HG03097 (cell line): ENCODE measurements at regions not wholly inside any gene's neighbourhood (a gene's known extent, or its start where the extent isn't known, plus 50 kb on each side); places are given as distances from the start of the nearest gene placed in this dataset.

Experiments
- ATAC-seq: cut with Tn5 transposase; IDR thresholded peaks from one replicate; pipeline ENCODE4 v1.9.1; 2021; ENCODE audit not compliant: unreplicated experiment, low FRiP score

DNA sequence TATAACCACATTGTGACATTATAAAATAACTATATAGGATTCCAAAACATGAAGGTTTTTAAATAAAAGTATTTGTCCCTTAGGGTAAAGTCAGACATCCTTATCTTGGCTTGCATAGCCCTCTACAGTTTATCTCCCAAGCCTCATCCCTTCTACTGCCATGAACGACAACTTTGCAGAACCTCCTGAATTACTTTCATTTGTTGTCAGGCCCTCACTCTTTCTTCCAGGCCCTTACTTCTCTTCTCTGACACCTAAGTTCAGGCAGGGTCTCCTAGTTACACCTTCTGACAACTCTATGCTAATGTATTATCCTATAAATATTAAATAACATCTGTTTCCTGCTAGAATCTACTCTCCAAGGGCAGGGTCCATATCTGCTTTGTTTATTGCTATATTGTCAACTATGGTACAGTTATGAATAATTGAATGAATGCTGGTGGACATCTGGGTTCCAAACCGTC is 115.7 kb upstream of the MDM1 start:
- ATAC-seq = no peak

DNA sequence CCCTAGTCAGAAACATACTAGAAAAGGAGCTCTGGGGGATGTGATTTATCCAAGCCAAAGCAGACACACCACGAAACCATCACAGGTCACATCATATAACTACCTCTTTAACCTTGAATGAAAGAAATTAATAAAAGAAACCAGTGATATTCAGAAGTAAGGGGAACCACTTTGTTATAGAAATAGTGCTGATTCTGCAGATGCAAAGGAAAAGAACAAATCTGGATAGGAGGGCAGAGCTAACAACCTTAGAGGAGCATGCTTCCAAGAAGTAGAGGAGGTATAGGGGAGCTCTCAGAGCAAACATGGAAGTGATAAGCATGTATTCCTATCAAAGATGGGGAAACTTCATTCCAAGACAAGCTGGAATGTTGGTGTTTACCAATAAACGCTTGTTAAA is 117.0 kb upstream of the MDM1 start:
- no peak for ATAC-seq

DNA sequence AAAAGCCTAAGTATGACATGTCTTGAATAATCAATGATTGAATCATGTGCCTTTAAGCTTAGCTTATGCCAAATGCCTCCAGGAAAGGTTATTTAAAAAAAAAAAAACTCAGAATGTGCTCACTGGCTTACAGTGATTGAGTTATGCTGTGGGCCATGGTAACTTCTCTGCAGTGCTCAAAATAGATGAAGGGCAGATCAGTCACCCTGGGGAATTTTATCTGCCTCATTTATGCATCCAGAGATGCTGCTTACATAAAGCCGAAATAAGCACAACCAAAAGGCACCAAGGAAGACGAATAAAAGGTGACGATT is 118.7 kb upstream of the MDM1 start:
- ATAC-seq = no peak

DNA sequence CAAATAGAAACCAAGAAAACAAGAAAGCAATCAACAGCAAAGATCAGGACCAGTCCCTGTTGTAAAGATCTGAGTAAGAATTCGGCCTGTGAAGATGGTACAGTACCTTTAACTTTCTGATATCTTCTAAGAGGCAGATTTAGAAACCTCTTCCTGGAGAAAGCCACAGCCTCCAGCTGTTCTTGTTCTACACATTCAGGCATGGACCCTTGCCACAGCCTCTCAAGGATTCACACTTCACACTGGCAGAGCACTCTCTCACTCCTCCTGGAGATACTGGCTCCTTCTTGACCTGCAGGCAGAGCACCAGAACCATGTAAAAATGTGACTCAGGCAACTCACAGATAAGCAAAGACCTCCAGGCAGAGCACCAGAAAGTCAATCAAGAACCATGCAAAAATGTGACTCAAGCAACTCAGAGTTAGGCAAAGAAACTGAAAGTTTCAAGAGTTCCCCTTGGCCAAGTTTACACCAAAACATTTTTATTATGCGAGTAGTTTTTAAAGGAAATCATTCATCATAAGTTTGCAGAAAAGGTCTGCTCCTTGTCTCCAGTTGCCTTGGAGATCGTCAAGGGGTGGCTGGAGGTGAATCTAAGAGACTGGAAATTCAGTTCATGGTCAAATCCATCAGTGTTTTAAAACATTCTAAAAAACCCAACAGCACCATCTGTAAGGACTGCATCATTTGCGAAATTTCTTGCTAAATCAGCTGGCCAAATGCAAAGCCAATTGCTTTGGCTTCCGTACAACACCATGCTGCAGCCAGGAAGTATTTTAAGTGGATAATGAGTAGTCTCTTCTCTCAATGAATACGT is 119.3 kb upstream of the MDM1 start:
- ATAC-seq = peak; percentile 59

DNA sequence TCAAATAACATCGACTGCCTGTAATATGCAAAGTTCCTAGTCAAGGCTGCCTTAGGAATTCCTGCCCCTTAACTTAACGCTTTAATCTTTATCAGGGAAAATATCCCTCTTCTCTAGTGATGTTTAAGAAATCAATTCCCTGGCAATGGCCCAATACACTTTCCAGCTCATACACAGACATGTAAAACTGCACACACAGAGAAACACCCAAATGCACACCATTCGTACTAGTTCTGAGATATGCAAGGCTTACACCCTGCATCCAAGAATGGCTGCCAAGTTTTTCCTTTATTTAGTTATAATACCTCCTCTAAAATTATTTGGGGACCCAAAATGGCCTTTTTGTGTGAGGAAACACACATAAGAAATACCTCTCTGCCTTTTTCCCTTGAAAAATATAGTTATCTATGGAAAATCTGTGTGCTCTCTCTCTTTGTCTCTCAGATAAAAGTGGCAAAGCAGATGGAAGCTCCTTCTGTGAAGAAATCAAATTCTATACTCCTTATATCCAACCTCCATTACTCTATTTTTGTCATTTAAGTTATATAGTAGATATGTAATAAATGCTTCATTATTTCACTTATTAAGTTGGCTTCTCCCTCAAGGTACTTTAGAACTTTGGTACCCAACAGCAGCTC is 120.0 kb upstream of the MDM1 start:
- no peak for ATAC-seq

DNA sequence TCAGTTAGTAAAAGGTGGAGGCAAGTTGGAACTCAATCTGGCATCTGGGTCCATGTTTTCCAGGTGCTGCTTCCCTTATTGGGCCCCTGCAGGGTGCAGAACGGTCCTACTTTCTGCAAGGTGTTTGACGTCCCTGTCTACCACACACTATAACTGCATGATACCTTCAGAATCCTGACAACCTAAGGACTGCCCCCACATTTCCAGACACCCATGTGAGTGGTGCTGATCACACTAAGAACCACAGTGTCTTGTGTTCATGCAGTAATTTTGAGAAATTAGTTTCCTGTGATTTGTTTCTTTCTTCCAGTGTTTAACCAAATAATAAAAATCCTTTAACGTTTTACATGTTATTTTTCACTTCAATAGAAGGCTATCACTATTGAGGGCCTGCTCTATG is 121.1 kb upstream of the MDM1 start:
- no peak for ATAC-seq

DNA sequence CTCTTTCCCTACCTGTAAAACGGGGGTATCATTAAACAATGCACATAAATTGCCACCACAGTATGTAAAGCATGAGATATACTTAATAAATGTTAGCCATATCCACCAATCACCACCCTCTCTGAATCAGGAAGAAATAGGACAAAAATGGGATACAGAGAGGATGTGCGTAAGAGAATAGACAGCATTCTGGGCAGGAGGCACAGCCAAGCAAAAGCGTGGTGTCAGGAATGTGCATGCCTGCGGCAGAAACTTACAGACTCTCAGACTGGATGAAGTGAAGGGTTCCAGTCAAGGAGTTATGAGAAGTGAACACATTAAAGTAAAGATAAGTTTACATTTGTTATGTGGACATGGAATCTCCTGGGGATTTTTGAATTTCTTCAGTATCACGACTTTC is 121.7 kb upstream of the MDM1 start:
- ATAC-seq = no peak

DNA sequence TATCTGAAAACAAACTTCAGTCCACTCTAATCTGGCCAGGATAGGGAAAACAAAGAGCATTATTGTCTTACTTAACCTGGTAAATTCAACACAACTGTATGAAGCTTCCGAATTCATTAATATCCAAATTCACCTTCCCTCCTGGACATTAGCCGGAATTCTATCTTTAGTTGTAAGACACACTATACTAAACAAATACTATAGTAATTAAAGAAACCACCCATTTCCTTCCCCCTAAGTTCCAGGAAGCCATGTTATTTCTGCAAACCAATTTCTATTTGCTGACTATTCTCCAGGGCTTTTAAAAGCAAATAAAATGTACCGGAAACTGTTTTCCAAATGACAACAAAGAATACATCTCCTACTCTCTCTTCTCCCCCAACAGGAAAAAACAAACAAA is 122.7 kb upstream of the MDM1 start:
- ATAC-seq = no peak

DNA sequence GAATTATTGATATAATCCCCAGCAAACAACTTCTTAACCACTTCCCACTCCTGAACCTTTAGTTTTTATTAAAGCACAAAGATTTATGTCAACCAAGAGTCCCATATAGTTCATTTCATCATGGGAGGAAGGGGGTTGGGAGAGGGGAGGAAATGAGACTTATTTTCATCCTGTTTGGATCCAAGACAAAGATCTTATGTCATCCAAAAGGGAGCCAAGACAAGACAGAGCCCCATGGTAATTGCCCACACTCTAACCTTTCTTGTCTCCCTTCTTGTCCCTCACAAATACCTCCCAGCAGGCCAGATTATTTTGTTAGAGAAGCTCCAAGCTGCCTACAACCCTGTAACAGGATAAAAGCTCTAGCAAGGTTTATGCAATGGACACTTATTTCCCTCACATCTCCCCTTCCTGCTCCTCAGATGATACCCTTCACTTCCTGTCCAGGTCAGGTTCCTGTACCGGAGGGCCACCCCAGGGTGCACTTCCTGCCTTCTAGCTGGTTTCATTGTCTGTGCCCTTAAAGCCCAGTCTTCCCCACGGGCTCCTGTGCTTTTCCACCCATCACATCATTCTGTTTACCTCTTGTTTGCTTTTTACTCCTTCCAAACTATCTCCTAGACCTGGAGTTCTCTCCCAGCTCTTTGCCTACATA is 123.7 kb upstream of the MDM1 start:
- ATAC-seq = no peak

DNA sequence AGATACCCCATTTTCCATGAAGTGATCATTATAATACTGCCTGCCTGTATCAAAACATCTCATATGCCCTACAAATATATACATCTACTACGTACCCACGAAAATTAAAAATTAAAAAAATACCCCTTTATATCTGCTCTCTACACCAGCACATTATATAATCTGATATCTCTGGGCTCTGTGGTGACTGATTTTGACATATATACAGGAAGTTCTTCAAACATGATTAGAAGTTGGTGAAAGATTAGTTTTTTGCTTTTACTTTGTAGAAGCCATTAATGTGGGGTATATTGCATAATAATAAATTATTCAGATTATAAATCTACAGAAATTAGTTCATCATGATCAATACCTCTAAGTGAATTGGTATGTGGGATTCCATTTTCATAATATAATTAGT is 126.7 kb upstream of the MDM1 start:
- ATAC-seq = no peak

DNA sequence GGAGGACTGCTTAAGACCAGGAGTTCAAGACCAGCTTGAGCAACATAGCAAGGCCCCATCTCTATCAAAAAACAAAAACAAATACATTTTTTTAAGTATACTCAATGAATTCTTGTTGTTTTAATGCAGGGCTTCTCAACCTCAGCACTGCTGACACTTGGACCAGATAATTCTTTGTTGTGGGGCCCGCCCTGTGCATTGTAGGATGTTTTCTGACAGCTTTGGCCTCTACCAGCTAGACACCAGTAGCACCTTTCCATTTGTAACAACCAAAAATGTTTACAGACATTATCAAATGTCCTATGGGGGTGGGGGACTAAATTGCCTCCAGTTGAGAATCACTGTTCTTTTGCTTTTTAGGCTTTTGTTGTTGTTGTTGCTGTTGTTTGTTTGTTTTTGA is 128.1 kb upstream of the MDM1 start:
- ATAC-seq = no peak

DNA sequence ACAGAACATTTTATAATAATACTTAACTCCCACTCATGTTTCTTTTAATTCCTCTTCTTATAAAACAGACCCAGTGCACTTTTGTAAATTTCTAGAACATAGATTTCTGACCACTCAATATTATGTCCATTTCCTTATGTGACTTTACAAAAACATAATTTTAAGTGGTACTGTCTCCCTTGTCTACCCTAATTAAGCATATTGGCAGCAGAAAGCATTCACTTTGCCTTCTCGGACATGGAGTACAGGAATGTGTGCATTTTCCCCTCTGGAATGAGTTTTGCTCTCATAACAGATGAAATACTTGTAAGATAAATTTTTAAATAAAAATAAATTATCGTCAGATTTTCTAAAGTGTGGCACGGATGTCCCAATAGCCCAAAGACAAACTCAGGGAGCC is 129.5 kb upstream of the MDM1 start:
- ATAC-seq = no peak

DNA sequence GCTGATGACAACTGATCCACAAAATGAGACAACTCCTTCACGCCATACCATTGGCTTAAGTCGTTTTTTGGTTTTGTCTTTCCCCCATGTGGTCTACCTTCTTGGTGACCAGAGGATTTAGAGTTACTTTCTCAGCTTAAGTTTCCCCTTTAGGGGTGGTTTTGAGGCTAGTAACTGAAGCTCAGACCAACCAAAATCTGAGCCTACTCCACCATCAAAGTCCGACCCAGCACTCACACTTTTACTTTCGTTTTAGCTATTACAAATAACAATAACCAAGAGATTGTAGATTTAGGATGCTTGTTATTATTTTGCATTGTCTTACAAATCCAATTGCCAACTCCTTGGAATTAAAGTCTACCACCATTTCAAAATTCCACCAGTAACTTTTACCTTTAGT is 130.6 kb upstream of the MDM1 start:
- no peak for ATAC-seq

DNA sequence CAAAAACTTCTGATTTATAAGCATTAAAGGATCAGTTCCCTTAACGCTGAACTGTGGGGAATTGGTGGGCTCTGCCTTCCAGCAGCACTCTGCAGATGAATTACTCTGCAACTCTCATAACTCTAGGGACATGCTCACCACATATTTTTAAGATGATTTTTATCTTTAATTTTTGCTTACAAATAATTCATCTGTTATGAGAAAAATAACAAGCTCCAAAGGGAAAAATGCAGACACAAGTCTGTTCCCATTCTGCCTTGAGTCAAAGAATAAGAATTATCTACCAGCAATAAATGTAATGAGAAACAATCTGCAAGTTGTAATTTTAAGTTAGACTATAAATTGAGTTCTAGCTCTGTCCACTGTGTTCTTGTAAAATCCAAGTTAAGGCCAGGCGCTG is 133.1 kb upstream of the MDM1 start:
- ATAC-seq = no peak

DNA sequence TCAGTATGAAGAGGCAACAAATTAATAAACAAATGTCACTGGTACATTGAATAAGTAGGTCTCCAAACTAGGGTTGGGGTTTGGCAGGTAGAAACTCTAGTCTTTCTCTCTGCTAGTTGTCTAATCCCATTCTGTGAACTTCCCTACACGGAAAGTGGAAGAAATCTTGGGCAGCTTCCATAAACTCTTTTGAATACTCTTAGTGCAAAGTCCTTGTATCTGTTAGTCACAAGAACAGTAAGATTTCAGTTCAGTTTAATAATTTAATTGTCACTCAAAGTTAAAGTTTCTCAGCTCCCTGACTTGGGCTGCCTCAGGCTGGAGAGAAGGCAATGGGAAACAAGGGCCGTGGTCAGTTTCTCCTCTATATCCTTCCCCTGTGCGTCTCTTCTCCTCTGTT is 135.4 kb upstream of the MDM1 start:
- ATAC-seq = no peak

DNA sequence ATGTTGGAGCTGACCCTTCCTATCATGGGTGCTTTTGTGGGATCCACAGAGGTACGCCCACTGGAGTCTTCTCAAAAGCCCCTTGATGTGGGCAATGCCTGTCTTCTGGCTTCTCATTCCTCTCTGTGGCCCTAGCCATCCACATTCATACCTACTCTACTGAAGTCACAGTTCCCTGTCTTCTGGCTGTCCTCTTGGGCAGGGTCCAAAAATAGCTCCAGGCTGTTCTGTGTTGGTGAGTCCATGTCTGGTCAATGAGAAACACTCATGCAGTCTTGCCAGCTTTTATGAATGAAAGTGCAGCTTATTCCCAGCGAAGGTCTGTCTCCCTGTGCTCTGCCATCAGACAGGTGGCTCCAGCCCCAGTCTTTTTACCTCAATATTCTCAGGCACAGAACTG is 135.9 kb upstream of the MDM1 start:
- ATAC-seq = no peak

DNA sequence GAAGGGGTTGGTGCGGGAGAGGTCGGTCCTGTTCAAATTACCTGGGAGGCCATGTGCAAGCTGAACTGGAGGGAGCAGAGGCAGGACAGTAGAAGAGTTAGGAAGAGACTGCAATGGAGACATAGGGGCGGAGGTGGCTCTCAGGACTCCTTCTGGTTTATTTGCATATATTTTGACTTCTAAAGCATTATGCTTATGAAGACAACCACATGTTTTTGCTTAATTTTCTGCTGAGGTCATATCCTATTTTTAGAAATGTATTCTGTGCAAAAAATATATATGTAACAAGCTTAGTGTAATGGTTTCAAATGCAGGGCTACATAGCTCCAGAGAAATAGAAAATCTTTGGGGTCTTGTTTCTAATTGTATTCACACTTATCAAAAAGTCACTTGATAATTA is 137.0 kb upstream of the MDM1 start:
- ATAC-seq = no peak

DNA sequence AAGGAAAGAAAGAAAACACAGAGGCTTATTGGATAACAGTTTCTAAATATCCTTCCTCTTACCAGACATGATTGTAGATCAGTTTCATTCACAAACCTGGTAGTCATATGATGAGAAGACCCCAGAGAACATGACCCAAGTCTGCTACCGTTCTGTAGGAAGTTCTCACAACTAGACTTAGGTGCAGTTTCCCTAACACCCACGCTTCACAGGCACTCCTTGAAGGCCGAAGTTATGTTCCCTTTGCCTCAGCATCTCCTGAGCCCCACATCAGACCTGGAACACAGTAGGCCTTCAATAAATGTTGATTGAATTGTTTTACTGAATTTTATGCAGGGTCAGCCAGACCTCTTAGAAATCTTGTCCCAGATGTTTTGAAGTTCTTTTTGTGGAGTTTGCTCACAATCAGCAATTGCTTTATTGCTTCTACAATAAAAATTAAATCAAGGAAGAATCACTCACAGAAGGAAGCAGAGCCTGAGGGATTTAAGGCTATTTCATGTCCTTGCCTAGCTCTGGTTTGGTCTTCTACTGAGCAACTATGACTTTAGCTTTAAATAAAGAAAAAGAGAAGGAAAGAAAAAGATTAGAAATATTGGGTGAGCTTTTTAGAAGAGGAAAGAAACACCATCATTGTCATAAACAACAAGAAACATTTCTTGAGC is 138.6 kb upstream of the MDM1 start:
- no peak for ATAC-seq

DNA sequence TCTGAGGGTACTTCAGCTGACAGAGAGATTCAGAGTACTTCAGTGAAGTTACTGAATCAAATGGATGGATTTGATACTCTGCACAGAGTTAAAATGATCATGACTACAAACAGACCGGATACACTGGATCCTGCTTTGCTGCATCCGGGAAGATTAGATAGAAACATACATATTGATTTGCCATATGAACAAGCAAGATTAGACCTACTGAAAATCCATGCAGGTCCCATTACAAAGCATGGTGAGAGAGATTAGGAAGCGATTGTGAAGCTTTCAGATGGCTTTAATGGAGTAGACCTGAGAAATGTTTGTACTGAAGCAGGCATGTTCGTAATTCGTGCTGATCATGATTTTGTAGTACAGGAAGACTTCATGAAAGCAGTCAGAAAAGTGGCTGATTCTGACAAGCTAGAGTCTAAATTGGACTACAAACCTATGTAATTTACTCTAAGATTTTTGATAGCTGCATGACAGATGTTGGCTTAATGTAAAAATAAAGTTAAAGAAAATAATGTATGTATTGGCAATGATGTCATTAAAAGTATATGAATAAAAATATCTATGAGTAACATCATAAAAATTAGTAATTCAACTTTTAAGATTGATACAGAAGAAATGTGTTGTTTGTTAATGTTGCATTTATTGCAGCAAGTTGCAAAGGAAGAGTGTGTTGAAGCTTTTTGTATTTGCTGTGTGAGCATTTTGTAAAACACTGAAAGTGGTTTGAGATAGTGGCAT is 136.1 kb upstream of the RAP1B start:
- ATAC-seq = no peak

DNA sequence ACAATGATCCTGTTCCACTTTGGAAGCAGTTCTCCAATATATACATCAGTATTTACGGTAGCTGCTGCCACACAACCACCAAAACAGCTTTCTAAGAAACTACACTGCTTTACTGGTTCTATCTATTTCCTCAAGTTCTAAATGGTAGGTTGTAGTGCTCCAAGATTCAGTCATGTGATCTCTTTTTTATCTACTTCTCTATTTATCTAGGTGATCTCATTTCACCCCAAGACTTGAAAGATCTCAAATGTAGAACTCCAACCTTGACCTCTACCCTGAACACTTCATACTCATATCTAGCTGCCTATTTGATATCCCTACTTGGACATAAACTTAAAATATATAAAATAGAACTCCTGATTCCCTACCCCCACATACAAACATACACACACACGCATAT is 133.9 kb upstream of the RAP1B start:
- no peak for ATAC-seq

DNA sequence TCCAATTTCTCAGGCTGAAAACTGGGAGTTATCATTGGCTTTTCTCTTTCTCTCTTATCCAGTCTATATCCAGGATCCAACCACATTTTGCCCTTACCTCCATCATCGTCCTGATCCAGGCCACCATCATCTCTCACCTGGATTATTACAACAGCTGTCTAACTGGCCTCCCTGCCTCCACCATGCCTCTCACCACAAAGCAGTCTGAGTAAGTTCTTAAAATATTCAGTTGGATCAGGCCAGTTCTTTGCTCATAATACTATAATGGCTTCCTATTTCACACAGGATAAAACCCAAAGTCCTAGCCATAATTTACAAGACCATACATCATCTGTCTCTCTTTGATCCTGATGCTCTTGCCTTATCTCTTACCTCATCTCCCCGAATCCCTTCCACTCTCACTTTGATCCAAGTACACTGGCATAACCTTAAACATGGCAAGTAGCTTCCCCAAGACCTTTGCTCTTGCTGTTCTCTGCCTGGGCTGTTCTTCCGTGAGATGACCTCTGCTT is 133.4 kb upstream of the RAP1B start:
- no peak for ATAC-seq
